A549 (cell line): ENCODE measurements at regions not wholly inside any gene's neighbourhood (a gene's known extent, or its start where the extent isn't known, plus 50 kb on each side); places are given as distances from the start of the nearest gene placed in this dataset.

Experiments
- CTCF ChIP-seq: fragments of >200 bp; sonication (Bioruptor Twin); formaldehyde crosslinking; IDR thresholded peaks from 3 replicates; pipeline ENCODE4 v1.5.1; 2016
- MYC ChIP-seq: IDR thresholded peaks from 2 replicates; pipeline ENCODE4 v1.6.1; 2012; ENCODE audit warnings: mild to moderate bottlenecking, inconsistent platforms, low read length, improper control_type of control experiment, borderline replicate concordance
- REST ChIP-seq: fragments of 200-600 bp; sonication (generic); IDR thresholded peaks from 2 replicates; pipeline ENCODE4 v1.6.1; 2016; ENCODE audit warnings: antibody characterized with exemption, mild to moderate bottlenecking, moderate library complexity
- SMC3 ChIP-seq: fragments of >200 bp; sonication (Bioruptor Twin); formaldehyde crosslinking; IDR thresholded peaks from 3 replicates; pipeline ENCODE4 v1.6.1; 2018; ENCODE audit warnings: inconsistent platforms

- TF ChIP-seq CTCF (no peak), REST (no peak), SMC3 (no peak), MYC (no peak)
Measured at GRCh38 chr17:77488531-77489238, 347.9 kb downstream of the SEC14L1 start.
